Ishikawa (cell line): ENCODE measurements at regions not wholly inside any gene's neighbourhood (a gene's known extent, or its start where the extent isn't known, plus 50 kb on each side); places are given as distances from the start of the nearest gene placed in this dataset.

Source experiments
- CEBPB ChIP-seq: IDR thresholded peaks from 2 replicates; pipeline ENCODE4 v1.6.1; 2012
- CREB1 ChIP-seq: IDR thresholded peaks from 2 replicates; pipeline ENCODE4 v1.6.1; 2012; ENCODE audit warnings: low read depth
- EGR1 ChIP-seq: IDR thresholded peaks from 2 replicates; pipeline ENCODE4 v1.6.1; 2012
- EP300 ChIP-seq: IDR thresholded peaks from 2 replicates; pipeline ENCODE4 v1.6.1; 2012; ENCODE audit warnings: borderline replicate concordance
- FOXM1 ChIP-seq: IDR thresholded peaks from 2 replicates; pipeline ENCODE4 v1.6.1; 2012; ENCODE audit warnings: low read depth, borderline replicate concordance
- NFIC ChIP-seq: IDR thresholded peaks from 2 replicates; pipeline ENCODE4 v1.6.1; 2012
- RAD21 ChIP-seq: IDR thresholded peaks from 2 replicates; pipeline ENCODE4 v1.6.1; 2012; ENCODE audit warnings: low read depth
- TAF1 ChIP-seq: IDR thresholded peaks from 2 replicates; pipeline ENCODE4 v1.6.1; 2012; ENCODE audit warnings: low read depth, mild to moderate bottlenecking
- TCF12 ChIP-seq: IDR thresholded peaks from 2 replicates; pipeline ENCODE4 v1.6.1; 2012; ENCODE audit warnings: low read depth
- TEAD4 ChIP-seq: IDR thresholded peaks from 2 replicates; pipeline ENCODE4 v1.6.1; 2012
- YY1 ChIP-seq: IDR thresholded peaks from 2 replicates; pipeline ENCODE4 v1.6.1; 2012; ENCODE audit warnings: low read depth
- ZBTB7A ChIP-seq: IDR thresholded peaks from 2 replicates; pipeline ENCODE4 v1.6.1; 2012; ENCODE audit warnings: low read depth
- TF ChIP-seq, protein P1 (sequence below): IDR thresholded peaks from 2 replicates; pipeline ENCODE4 v1.6.1; 2012
- TF ChIP-seq, protein P2 (sequence below): IDR thresholded peaks from 2 replicates; pipeline ENCODE4 v1.6.1; 2012
- TF ChIP-seq, protein P3 (sequence below): IDR thresholded peaks from 2 replicates; pipeline ENCODE4 v1.6.1; 2012; ENCODE audit warnings: low read depth, mild to moderate bottlenecking

DNA sequence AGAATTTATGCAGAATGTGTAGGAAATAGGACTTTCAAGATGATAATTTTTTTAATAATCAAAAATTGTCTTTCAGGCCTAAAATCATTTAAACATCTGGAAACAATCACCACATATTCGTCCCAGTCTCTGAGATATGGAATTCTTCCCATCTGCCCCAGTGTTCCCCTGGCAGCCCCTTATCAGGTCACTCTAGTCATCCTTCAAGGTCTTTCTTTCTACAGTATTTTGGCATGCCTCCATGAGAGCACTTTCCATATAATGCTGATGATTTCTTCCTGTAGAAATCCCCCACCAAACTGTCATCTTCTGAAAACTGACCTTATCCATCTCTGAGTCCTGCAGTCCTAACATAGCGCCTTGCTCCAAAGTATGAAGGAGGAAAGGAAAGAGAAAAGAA lies 422.1 kb downstream of the RPS29 start:
- TF ChIP-seq EGR1 (no peak), TCF12 (no peak), TEAD4 (no peak), EP300 (no peak), FOXM1 (no peak), NFIC (no peak)

DNA sequence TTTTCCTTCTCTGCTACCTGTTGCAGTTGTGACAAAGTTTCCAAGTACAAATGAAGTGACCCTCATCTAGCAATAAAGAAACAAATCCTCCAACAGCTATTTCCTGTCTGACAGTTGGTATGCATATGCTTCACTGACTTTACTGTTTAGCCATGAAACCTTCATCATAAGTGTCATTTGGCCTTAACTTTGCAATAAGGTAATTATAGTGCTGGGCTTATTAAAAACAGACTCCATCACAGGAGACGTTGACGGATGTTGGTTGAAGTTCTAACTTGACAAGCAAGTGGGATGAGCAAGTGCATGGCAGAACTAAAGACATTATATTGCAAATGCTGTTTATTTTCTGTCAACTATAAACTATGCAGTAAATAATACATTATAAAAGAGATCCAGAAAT lies 425.2 kb downstream of the RPS29 start:
- no peak for TF ChIP-seq EP300

DNA sequence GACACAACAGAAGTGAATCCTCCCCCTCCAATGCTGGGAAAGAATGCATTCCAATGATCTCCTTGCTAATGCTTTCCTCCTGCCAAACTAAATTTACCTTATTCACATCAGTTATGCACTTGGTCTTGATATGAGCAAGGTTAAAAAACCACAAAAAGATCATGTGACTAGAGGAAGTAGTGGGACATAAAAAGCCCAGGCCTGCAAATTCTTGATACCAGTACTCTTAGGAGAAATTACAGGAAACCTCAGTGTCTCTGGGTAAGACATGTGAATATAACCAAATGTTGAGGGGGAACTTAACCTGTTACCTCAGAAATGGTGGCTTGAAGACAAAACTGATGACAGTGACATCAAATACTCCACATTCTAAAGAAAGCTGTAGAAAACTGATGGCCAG lies 427.1 kb downstream of the RPS29 start:
- TF ChIP-seq EP300 (no peak), YY1 (no peak), RAD21 (no peak), TAF1 (no peak), TCF12 (no peak), CREB1 (no peak), FOXM1 (no peak), NFIC (no peak)
- TF ChIP-seq, protein P1, sequence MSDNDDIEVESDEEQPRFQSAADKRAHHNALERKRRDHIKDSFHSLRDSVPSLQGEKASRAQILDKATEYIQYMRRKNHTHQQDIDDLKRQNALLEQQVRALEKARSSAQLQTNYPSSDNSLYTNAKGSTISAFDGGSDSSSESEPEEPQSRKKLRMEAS = no peak
- TF ChIP-seq, protein P2, sequence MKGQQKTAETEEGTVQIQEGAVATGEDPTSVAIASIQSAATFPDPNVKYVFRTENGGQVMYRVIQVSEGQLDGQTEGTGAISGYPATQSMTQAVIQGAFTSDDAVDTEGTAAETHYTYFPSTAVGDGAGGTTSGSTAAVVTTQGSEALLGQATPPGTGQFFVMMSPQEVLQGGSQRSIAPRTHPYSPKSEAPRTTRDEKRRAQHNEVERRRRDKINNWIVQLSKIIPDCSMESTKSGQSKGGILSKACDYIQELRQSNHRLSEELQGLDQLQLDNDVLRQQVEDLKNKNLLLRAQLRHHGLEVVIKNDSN = no peak

DNA sequence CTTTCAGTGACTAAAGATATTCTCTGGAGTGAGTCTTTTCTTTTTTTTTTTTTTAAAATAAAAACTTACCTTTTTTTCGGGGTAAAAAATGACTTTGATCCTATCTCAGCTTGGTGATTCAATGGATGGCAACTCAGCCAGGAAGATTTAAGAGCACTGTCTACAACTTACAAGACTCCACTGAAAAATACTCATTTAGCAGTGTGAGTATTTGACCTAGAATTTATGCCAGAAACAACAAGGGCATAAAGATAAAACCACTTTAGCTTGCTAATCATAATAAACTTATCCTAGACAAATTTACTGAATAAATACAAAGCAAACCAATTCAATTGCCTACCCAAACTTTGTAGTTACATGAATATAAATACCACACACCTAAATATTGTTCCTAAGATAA lies 446.6 kb downstream of the RPS29 start:
- TF ChIP-seq TEAD4 (no peak), EP300 (no peak), NFIC (no peak), RAD21 (no peak), TCF12 (no peak), ZBTB7A (no peak), CREB1 (no peak), EGR1 (no peak), TAF1 (no peak), YY1 (no peak), FOXM1 (no peak), CEBPB (no peak)
- TF ChIP-seq, protein P3, sequence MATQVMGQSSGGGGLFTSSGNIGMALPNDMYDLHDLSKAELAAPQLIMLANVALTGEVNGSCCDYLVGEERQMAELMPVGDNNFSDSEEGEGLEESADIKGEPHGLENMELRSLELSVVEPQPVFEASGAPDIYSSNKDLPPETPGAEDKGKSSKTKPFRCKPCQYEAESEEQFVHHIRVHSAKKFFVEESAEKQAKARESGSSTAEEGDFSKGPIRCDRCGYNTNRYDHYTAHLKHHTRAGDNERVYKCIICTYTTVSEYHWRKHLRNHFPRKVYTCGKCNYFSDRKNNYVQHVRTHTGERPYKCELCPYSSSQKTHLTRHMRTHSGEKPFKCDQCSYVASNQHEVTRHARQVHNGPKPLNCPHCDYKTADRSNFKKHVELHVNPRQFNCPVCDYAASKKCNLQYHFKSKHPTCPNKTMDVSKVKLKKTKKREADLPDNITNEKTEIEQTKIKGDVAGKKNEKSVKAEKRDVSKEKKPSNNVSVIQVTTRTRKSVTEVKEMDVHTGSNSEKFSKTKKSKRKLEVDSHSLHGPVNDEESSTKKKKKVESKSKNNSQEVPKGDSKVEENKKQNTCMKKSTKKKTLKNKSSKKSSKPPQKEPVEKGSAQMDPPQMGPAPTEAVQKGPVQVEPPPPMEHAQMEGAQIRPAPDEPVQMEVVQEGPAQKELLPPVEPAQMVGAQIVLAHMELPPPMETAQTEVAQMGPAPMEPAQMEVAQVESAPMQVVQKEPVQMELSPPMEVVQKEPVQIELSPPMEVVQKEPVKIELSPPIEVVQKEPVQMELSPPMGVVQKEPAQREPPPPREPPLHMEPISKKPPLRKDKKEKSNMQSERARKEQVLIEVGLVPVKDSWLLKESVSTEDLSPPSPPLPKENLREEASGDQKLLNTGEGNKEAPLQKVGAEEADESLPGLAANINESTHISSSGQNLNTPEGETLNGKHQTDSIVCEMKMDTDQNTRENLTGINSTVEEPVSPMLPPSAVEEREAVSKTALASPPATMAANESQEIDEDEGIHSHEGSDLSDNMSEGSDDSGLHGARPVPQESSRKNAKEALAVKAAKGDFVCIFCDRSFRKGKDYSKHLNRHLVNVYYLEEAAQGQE = no peak
- TF ChIP-seq, protein P2 = no peak
- TF ChIP-seq, protein P1 = no peak

DNA sequence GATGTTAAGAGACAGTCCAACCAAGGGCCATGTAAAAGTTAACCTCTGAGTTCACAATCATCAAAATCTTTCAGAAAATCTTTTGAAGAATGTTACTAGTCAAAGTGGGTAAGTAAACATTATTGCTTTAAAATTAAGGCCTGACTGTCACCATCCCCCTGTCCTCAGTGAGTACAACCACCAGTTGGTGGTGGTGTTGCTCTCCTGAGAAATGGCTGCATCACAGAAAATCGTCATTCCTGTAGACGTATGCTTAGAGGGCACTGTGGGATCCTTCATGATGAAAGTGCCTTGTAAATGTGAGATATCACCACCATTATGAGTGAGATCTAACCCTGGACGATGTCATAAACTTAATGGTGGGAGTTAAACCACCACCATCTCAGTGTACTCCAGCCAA lies 451.2 kb downstream of the RPS29 start:
- TF ChIP-seq ZBTB7A (no peak), CREB1 (no peak), YY1 (no peak), EGR1 (no peak), NFIC (no peak), EP300 (no peak), TEAD4 (no peak)
- TF ChIP-seq, protein P2 = no peak
- TF ChIP-seq, protein P1 = no peak

DNA sequence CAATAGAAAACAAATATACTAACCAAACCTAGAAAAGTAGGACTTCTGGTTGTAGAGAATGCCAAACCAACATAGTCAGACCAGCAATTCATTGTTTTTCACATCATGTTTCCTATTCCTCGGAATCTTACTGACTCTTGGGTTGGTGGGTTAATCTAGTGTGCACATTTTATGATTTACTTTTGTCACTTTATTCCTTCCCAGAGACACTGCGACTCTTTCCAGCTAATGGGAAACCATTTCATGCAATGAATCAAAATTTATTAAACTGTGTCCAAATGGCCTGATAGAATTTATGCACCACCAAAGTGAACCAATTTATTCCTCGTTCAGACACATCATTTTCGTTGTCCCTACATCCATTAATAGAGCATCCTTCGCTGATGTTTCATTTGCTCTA lies 464.9 kb downstream of the RPS29 start:
- TF ChIP-seq FOXM1 (no peak), ZBTB7A (no peak), RAD21 (no peak), EP300 (no peak), NFIC (no peak), EGR1 (no peak), TCF12 (no peak), CEBPB (no peak), TEAD4 (no peak), CREB1 (no peak), YY1 (no peak), TAF1 (no peak)
- TF ChIP-seq, protein P1 = no peak
- TF ChIP-seq, protein P3 = no peak
- TF ChIP-seq, protein P2 = no peak
